Activated gamma-delta T cell (primary cell): ENCODE measurements at regions not wholly inside any gene's neighbourhood (a gene's known extent, or its start where the extent isn't known, plus 50 kb on each side); places are given as distances from the start of the nearest gene placed in this dataset.
"Not testable (repeated sequence)": the region's sequence is repeated elsewhere in the genome, so short reads cannot be mapped to it uniquely, and the experiment has no call there.

Experiments used
- DNase-seq: peaks from one replicate; lab custom pipeline; 2025; lab: John Stamatoyannopoulos, UW

GRCh38 chr5:163269624-163270023, 167.8 kb upstream of the CCNG1 start:
- DNase-seq: no peak

GRCh38 chr5:163276466-163276865, 160.9 kb upstream of the CCNG1 start:
- no peak for DNase-seq

- not testable (repeated sequence) for DNase-seq
Observed at GRCh38 chr5:163280897-163281296, 156.5 kb upstream of the CCNG1 start.

- DNase-seq: no peak
Observed at GRCh38 chr5:163281512-163281911, 155.9 kb upstream of the CCNG1 start.

GRCh38 chr5:163293836-163294235, 143.6 kb upstream of the CCNG1 start:
- no peak for DNase-seq

GRCh38 chr5:163303718-163304117, 133.7 kb upstream of the CCNG1 start:
- no peak for DNase-seq

- no peak for DNase-seq
Observed at GRCh38 chr5:163305655-163306054, 131.7 kb upstream of the CCNG1 start.

- DNase-seq: no peak
Observed at GRCh38 chr5:163306421-163306820, 131.0 kb upstream of the CCNG1 start.

GRCh38 chr5:163309914-163310313, 127.5 kb upstream of the CCNG1 start:
- no peak for DNase-seq

- no peak for DNase-seq
Observed at GRCh38 chr5:163310997-163311396, 126.4 kb upstream of the CCNG1 start.

- DNase-seq: no peak
Observed at GRCh38 chr5:163312598-163312997, 124.8 kb upstream of the CCNG1 start.

- not testable (repeated sequence) for DNase-seq
Observed at GRCh38 chr5:163313049-163313448, 124.3 kb upstream of the CCNG1 start.

- not testable (repeated sequence) for DNase-seq
Observed at GRCh38 chr5:163316374-163316773, 121.0 kb upstream of the CCNG1 start.

GRCh38 chr5:163318707-163319106, 118.7 kb upstream of the CCNG1 start:
- DNase-seq: no peak

GRCh38 chr5:163321511-163321910, 115.9 kb upstream of the CCNG1 start:
- no peak for DNase-seq

GRCh38 chr5:163330723-163331668, 106.4 kb upstream of the CCNG1 start:
- no peak for DNase-seq

GRCh38 chr5:163336074-163336473, 101.3 kb upstream of the CCNG1 start:
- not testable (repeated sequence) for DNase-seq

GRCh38 chr5:163339148-163339547, 98.2 kb upstream of the CCNG1 start:
- DNase-seq: no peak

GRCh38 chr5:163340378-163340777, 97.0 kb upstream of the CCNG1 start:
- DNase-seq: not testable (repeated sequence)

GRCh38 chr5:163342306-163342705, 95.1 kb upstream of the CCNG1 start:
- DNase-seq: no peak

- DNase-seq: no peak
Observed at GRCh38 chr5:163345216-163345615, 92.2 kb upstream of the CCNG1 start.

- no peak for DNase-seq
Observed at GRCh38 chr5:163347671-163348070, 89.7 kb upstream of the CCNG1 start.

- DNase-seq: no peak
Observed at GRCh38 chr5:163350083-163350482, 87.3 kb upstream of the CCNG1 start.

- no peak for DNase-seq
Observed at GRCh38 chr5:163352531-163352930, 84.9 kb upstream of the CCNG1 start.
